Natural killer cell (primary cell): ENCODE measurements at regions not wholly inside any gene's neighbourhood (a gene's known extent, or its start where the extent isn't known, plus 50 kb on each side); places are given as distances from the start of the nearest gene placed in this dataset.

Experiments
- ATAC-seq, 3 donors: fragments of 150-1000 bp in 2 of 3; fragments of 200-7000 bp in 1 of 3; cut with Tn5 transposase; 1 replicate in 1 of 3; 2 replicates in 2 of 3; pipeline ENCODE4 v1.10.0; 2021; ENCODE audit warnings: mild to moderate bottlenecking in 2 of 3, moderate library complexity in 2 of 3
- DNase-seq, 2 donors: peaks; one replicate each; pipeline versions ENCODE4 v3.0.0 to v3.0.0-alpha.2; 2013 to 2021; ENCODE audit warnings: mixed read lengths in 1 of 2
- H3K27ac ChIP-seq: one replicate; pipeline ENCODE4 v1.5.1; 2013; ENCODE audit warnings: mild to moderate bottlenecking, low read length
- H3K27me3 ChIP-seq: one replicate; pipeline ENCODE4 v1.6.1; 2013; ENCODE audit warnings: low read length; ENCODE audit not compliant: control insufficient read depth, insufficient read depth
- H3K36me3 ChIP-seq: one replicate; pipeline ENCODE4 v1.6.1; 2013; ENCODE audit warnings: low read length; ENCODE audit not compliant: control insufficient read depth, insufficient read depth
- H3K4me1 ChIP-seq: one replicate; pipeline ENCODE4 v1.6.1; 2013; ENCODE audit warnings: low read length; ENCODE audit not compliant: control insufficient read depth, insufficient read depth
- H3K4me3 ChIP-seq: one replicate; pipeline ENCODE4 v1.5.1; 2013; ENCODE audit warnings: low read length
- H3K9me3 ChIP-seq: one replicate; pipeline ENCODE4 v1.6.1; 2013; ENCODE audit warnings: low read length; ENCODE audit not compliant: control insufficient read depth, insufficient read depth
- H3K27ac Mint-ChIP-seq, 2 donors: one replicate each; pipeline ENCODE4 v1.8.0; 2022; ENCODE audit warnings: mild to moderate bottlenecking in 2 of 2, mixed read lengths in 2 of 2, moderate library complexity in 1 of 2
- H3K27me3 Mint-ChIP-seq, 2 donors: one replicate each; pipeline ENCODE4 v1.8.0; 2022; ENCODE audit warnings: low read depth in 2 of 2, mixed read lengths in 2 of 2
- H3K36me3 Mint-ChIP-seq: one replicate; pipeline ENCODE4 v1.8.0; 2022; ENCODE audit warnings: mixed read lengths
- H3K4me1 Mint-ChIP-seq, 2 donors: one replicate each; pipeline ENCODE4 v1.8.0; 2022; ENCODE audit warnings: mixed read lengths in 2 of 2
- H3K4me3 Mint-ChIP-seq: one replicate; pipeline ENCODE4 v1.8.0; 2022; ENCODE audit warnings: mild to moderate bottlenecking, moderate library complexity, mixed read lengths
- H3K9me3 Mint-ChIP-seq, 2 donors: one replicate each; pipeline ENCODE4 v1.8.0; 2022; ENCODE audit warnings: mixed read lengths in 2 of 2
- WGBS: methylation state at CpG from one replicate; pipeline ENCODE4 v1.1.7; 2013; ENCODE audit warnings: missing lambda C conversion rate; ENCODE audit not compliant: insufficient coverage; 5-methylcytosine and 5-hydroxymethylcytosine counted together
- intact Hi-C: fragments of 100-400 bp; cut with micrococcal nuclease; formaldehyde crosslinking; loops from one replicate; pipeline ENCODE4 v1.14.2; 2022
- TF ChIP-seq, protein P1 (sequence below): fragments of 200-600 bp; IDR thresholded peaks from one replicate; pipeline ENCODE4 v1.8.0; 2022; ENCODE audit warnings: antibody characterized with exemption

DNA sequence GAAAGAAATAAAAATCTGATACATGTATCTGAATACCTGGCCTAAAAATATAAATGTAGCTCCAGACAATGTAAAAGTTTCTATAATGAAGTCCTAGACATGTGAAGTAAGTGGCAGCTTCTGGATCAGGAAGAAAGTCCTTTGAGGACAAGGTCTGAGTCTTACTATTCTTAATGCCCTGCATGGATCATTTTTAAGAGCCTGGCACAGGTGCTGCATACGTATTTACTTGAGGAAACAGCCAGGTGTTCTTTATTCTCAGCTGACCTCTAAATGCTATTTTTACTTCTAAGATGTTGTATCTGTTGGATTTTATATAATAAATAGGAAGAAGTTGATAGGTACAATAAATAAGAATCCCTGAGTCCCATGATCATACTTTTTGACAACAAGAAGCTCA, 750.0 kb upstream of the LUZP2 start:
- H3K36me3 ChIP-seq: no peaks in the 10 kb centered on the region
- Mint-ChIP-seq H3K27me3 (no peaks in the 10 kb centered on the region), H3K4me3 (no peak overlapping the region), H3K4me1 (no peaks in the 10 kb centered on the region), H3K27ac (no peak overlapping the region), H3K9me3 (no peaks in the 10 kb centered on the region), H3K36me3 (no peaks in the 10 kb centered on the region)
- no peaks in the 10 kb centered on the region for H3K27me3 ChIP-seq
- H3K9me3 ChIP-seq: no peaks in the 10 kb centered on the region
- H3K4me1 ChIP-seq: no peaks in the 10 kb centered on the region
- intact Hi-C loops: no loop called here
- no peak for DNase-seq
- H3K27ac ChIP-seq: no peak overlapping the region
- TF ChIP-seq, protein P1, sequence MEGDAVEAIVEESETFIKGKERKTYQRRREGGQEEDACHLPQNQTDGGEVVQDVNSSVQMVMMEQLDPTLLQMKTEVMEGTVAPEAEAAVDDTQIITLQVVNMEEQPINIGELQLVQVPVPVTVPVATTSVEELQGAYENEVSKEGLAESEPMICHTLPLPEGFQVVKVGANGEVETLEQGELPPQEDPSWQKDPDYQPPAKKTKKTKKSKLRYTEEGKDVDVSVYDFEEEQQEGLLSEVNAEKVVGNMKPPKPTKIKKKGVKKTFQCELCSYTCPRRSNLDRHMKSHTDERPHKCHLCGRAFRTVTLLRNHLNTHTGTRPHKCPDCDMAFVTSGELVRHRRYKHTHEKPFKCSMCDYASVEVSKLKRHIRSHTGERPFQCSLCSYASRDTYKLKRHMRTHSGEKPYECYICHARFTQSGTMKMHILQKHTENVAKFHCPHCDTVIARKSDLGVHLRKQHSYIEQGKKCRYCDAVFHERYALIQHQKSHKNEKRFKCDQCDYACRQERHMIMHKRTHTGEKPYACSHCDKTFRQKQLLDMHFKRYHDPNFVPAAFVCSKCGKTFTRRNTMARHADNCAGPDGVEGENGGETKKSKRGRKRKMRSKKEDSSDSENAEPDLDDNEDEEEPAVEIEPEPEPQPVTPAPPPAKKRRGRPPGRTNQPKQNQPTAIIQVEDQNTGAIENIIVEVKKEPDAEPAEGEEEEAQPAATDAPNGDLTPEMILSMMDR: no peak
- ATAC-seq: no peak
- WGBS: 100% methylated on average over 1 of the region's 1 CpG
- H3K4me3 ChIP-seq: no peak overlapping the region

DNA sequence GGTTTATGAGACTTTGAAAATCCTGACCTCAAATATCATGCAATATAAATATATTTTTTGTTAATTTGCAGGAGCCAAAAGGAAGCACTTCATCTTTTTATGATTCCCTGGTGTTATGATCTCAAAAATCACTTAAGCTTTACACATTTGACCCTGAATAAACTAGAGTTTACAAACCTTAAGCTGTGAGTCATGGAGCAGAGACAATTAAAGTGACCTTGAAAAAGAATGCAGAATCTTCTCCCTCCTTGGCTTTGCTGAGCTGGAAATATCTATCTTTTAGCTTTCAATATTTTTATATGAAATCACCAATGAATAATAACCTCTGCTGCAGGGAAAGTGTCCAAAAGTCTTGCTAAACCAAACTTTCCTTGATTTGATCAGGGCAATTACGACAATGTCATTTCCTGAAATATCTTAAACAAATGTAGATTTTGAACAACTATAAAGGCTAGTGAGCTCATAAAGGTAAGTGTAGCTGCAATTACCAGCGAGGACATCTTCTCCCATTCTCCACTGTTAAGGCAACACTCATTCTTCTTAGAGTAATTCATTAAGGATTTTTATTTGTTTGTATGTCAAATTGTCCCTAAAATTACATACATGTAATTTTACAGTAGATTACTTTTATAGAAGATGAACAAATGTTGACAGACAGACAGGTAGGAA, 747.0 kb upstream of the LUZP2 start:
- intact Hi-C loops: no loop called here
- ATAC-seq: no peak

GRCh38 chr11:23751280-23751679, 745.6 kb upstream of the LUZP2 start:
- DNase-seq (no peak), ATAC-seq (no peak)
- Mint-ChIP-seq H3K27ac (no peak overlapping the region), H3K36me3 (no peaks in the 10 kb centered on the region), H3K4me1 (no peaks in the 10 kb centered on the region), H3K9me3 (no peaks in the 10 kb centered on the region), H3K4me3 (no peak overlapping the region), H3K27me3 (no peaks in the 10 kb centered on the region)
- H3K36me3 ChIP-seq: no peaks in the 10 kb centered on the region
- no CpG with 5 or more reads among the region's 2 CpGs for WGBS
- H3K9me3 ChIP-seq: no peaks in the 10 kb centered on the region
- no peak overlapping the region for H3K27ac ChIP-seq
- intact Hi-C loops: no loop called here
- H3K4me3 ChIP-seq: no peak overlapping the region
- H3K4me1 ChIP-seq: no peaks in the 10 kb centered on the region
- TF ChIP-seq, protein P1: no peak
- no peaks in the 10 kb centered on the region for H3K27me3 ChIP-seq

More for the DNA sequence above, 747.0 kb upstream of the LUZP2 start:
- Mint-ChIP-seq H3K9me3 (no peaks in the 10 kb centered on the region), H3K4me3 (no peak overlapping the region), H3K27ac (no peak overlapping the region), H3K36me3 (no peaks in the 10 kb centered on the region), H3K4me1 (no peaks in the 10 kb centered on the region), H3K27me3 (no peaks in the 10 kb centered on the region)
- TF ChIP-seq, protein P1: no peak
- Histone ChIP-seq H3K9me3 (no peaks in the 10 kb centered on the region), H3K4me1 (no peaks in the 10 kb centered on the region), H3K36me3 (no peaks in the 10 kb centered on the region), H3K4me3 (no peak overlapping the region), H3K27me3 (no peaks in the 10 kb centered on the region), H3K27ac (no peak overlapping the region)
- WGBS: no CpG with 5 or more reads among the region's 2 CpGs
- DNase-seq: no peak

DNA sequence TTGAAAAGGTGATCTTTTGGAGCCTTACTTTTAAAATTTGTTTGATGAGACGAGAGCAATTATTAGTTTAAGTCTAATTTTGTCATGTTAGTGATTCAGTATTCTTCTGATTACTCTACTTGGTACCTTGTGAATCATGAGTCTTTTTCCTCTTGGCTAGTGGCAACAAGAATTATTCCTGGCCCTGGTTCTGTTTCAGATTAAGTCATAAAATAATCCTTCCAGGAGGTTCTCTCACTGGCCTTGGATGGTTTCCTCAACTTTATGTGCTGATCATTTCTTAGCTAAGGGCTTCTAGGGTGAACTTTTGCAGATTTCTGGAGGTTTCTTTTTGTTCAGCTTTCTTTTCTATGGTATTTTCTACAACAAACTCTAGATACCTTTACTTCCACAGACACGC, 741.8 kb upstream of the LUZP2 start:
- Histone ChIP-seq H3K27ac (no peak overlapping the region), H3K36me3 (no peaks in the 10 kb centered on the region), H3K4me1 (no peaks in the 10 kb centered on the region), H3K9me3 (peaks cover 2% of the 10 kb centered on the region), H3K4me3 (no peak overlapping the region), H3K27me3 (no peaks in the 10 kb centered on the region)
- Mint-ChIP-seq H3K27me3 (no peaks in the 10 kb centered on the region), H3K4me1 (no peaks in the 10 kb centered on the region), H3K9me3 (no peaks in the 10 kb centered on the region), H3K27ac (no peak overlapping the region), H3K4me3 (no peak overlapping the region), H3K36me3 (no peaks in the 10 kb centered on the region)
- DNase-seq: no peak
- WGBS: 98% methylated on average over 2 of the region's 2 CpGs
- intact Hi-C loops: no loop called here
- TF ChIP-seq, protein P1: no peak
- no peak for ATAC-seq
